Loucy (cell line): ENCODE measurements at regions not wholly inside any gene's neighbourhood (a gene's known extent, or its start where the extent isn't known, plus 50 kb on each side); places are given as distances from the start of the nearest gene placed in this dataset.

ENCODE experiments used
- H2AFZ ChIP-seq: fragments of 200-600 bp; sonication (generic); 2 replicates; pipeline ENCODE4 v1.6.0; 2016; ENCODE audit warnings: antibody characterized with exemption, mild to moderate bottlenecking, low read length, moderate library complexity
- H3F3A ChIP-seq: fragments of 200-600 bp; 2 replicates; pipeline ENCODE4 v1.6.0; 2016; ENCODE audit warnings: antibody characterized with exemption, low read depth, mild to moderate bottlenecking
- H3K27me3 ChIP-seq: fragments of 200-600 bp; sonication (generic); 2 replicates; pipeline ENCODE4 v1.6.1; 2014; ENCODE audit warnings: low read length, mild to moderate bottlenecking; ENCODE audit not compliant: insufficient read depth, poor library complexity, severe bottlenecking
- H3K36me3 ChIP-seq: fragments of 200-600 bp; sonication (generic); 2 replicates; pipeline ENCODE4 v1.6.1; 2016; ENCODE audit warnings: low read length; ENCODE audit not compliant: insufficient read depth
- H3K4me1 ChIP-seq: fragments of 200-600 bp; sonication (generic); 2 replicates; pipeline ENCODE4 v1.5.1; 2014; ENCODE audit warnings: low read length, mild to moderate bottlenecking; ENCODE audit not compliant: insufficient read depth, poor library complexity, severe bottlenecking
- H3K4me2 ChIP-seq: fragments of 200-600 bp; sonication (generic); 2 replicates; pipeline ENCODE4 v1.6.0; 2014; ENCODE audit warnings: antibody characterized with exemption, low read length, low read depth, mild to moderate bottlenecking; ENCODE audit not compliant: poor library complexity, severe bottlenecking
- H3K4me3 ChIP-seq: fragments of 200-600 bp; sonication (generic); 2 replicates; pipeline ENCODE4 v1.5.1; 2014; ENCODE audit warnings: low read length, mild to moderate bottlenecking, mixed read lengths; ENCODE audit not compliant: poor library complexity, severe bottlenecking
- H3K79me2 ChIP-seq: fragments of 200-600 bp; sonication (generic); 2 replicates; pipeline ENCODE4 v1.6.1; 2014; ENCODE audit warnings: low read length; ENCODE audit not compliant: insufficient read depth
- H3K9ac ChIP-seq: fragments of 200-600 bp; sonication (generic); 2 replicates; pipeline ENCODE4 v1.6.0; 2014; ENCODE audit warnings: mild to moderate bottlenecking, low read depth, low read length, moderate library complexity; ENCODE audit not compliant: poor library complexity, severe bottlenecking
- H3K9me2 ChIP-seq: fragments of 200-600 bp; sonication (generic); replicated peaks from 2 replicates; pipeline ENCODE4 v1.6.1; 2016; ENCODE audit warnings: low read depth, low read length, mixed read lengths
- H3K9me3 ChIP-seq: fragments of 200-600 bp; sonication (generic); 2 replicates; pipeline ENCODE4 v1.6.1; 2014; ENCODE audit warnings: mild to moderate bottlenecking, antibody characterized with exemption, low read length, low read depth; ENCODE audit not compliant: insufficient read depth
- H4K20me1 ChIP-seq: fragments of 200-600 bp; sonication (generic); 2 replicates; pipeline ENCODE4 v1.6.0; 2014; ENCODE audit warnings: antibody characterized with exemption, low read length, mild to moderate bottlenecking; ENCODE audit not compliant: insufficient read depth, poor library complexity, severe bottlenecking
- CTCF ChIP-seq: fragments of 200-600 bp; sonication (generic); conservative IDR thresholded peaks from 2 replicates; pipeline ENCODE4 v1.5.1; 2014; ENCODE audit warnings: mild to moderate bottlenecking, antibody characterized with exemption, low read length
- EZH2phosphoT487 ChIP-seq: fragments of 200-600 bp; IDR thresholded peaks from 2 replicates; pipeline ENCODE4 v1.6.1; 2018; ENCODE audit warnings: antibody characterized with exemption, mild to moderate bottlenecking, moderate library complexity, borderline replicate concordance

- Histone ChIP-seq H3K36me3 (no peaks in the 10 kb centered on the region), H3K4me3 (no peak overlapping the region), H2AFZ (no peak overlapping the region), H4K20me1 (no peaks in the 10 kb centered on the region), H3K4me1 (no peaks in the 10 kb centered on the region), H3K9me3 (no peaks in the 10 kb centered on the region), H3F3A (no peaks in the 10 kb centered on the region), H3K27me3 (no peaks in the 10 kb centered on the region), H3K79me2 (no peaks in the 10 kb centered on the region), H3K9ac (no peak overlapping the region), H3K4me2 (no peak overlapping the region), H3K9me2 (no peaks in the 10 kb centered on the region)
- TF ChIP-seq CTCF (no peak), EZH2phosphoT487 (no peak)
Measured at GRCh38 chr18:60746919-60747318, 374.3 kb upstream of the MC4R start.

GRCh38 chr18:60753753-60754152 lies 381.2 kb upstream of the MC4R start:
- TF ChIP-seq EZH2phosphoT487 (no peak), CTCF (no peak)
- Histone ChIP-seq H3K27me3 (no peaks in the 10 kb centered on the region), H3K9ac (no peak overlapping the region), H2AFZ (no peak overlapping the region), H4K20me1 (no peaks in the 10 kb centered on the region), H3K4me1 (no peaks in the 10 kb centered on the region), H3F3A (no peaks in the 10 kb centered on the region), H3K79me2 (no peaks in the 10 kb centered on the region), H3K4me2 (no peak overlapping the region), H3K9me2 (no peaks in the 10 kb centered on the region), H3K9me3 (no peaks in the 10 kb centered on the region), H3K4me3 (no peak overlapping the region), H3K36me3 (no peaks in the 10 kb centered on the region)

GRCh38 chr18:60754413-60755009 lies 381.9 kb upstream of the MC4R start:
- Histone ChIP-seq H3K9ac (no peak overlapping the region), H3K4me2 (no peak overlapping the region), H2AFZ (no peak overlapping the region), H3K36me3 (no peaks in the 10 kb centered on the region), H3K9me2 (no peaks in the 10 kb centered on the region), H3K9me3 (no peaks in the 10 kb centered on the region), H3K27me3 (no peaks in the 10 kb centered on the region), H4K20me1 (no peaks in the 10 kb centered on the region), H3K4me1 (no peaks in the 10 kb centered on the region), H3K79me2 (no peaks in the 10 kb centered on the region), H3K4me3 (no peak overlapping the region), H3F3A (no peaks in the 10 kb centered on the region)
- TF ChIP-seq EZH2phosphoT487 (no peak), CTCF (no peak)
